GM19395 (cell line): ENCODE measurements at regions not wholly inside any gene's neighbourhood (a gene's known extent, or its start where the extent isn't known, plus 50 kb on each side); places are given as distances from the start of the nearest gene placed in this dataset.
"Not testable (repeated sequence)": the region's sequence is repeated elsewhere in the genome, so short reads cannot be mapped to it uniquely, and the experiment has no call there.

Experiments used
- ATAC-seq: cut with Tn5 transposase; IDR thresholded peaks from one replicate; pipeline ENCODE4 v1.9.1; 2021; ENCODE audit warnings: mild to moderate bottlenecking, moderate library complexity; ENCODE audit not compliant: unreplicated experiment

DNA sequence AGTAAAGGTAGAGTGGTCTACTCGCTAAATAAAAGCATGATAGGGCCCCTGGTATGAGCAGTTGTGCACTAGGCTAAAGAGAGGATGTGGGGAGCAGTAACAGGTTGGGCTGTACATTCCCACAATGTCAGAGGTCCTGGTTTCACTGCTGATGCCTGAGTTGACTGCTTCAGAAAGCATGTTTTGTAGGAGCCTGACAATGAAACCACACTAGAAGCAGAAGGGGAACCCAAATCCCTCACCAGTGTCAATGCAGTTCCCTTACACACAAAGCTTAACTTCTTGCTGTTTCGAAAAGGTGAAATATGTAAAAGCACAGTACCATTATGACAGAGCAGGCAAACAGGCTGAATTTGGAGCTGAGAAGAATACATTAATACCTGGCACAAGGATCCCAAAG lies 291.7 kb upstream of the KYNU start:
- peak; percentile 90 for ATAC-seq

DNA sequence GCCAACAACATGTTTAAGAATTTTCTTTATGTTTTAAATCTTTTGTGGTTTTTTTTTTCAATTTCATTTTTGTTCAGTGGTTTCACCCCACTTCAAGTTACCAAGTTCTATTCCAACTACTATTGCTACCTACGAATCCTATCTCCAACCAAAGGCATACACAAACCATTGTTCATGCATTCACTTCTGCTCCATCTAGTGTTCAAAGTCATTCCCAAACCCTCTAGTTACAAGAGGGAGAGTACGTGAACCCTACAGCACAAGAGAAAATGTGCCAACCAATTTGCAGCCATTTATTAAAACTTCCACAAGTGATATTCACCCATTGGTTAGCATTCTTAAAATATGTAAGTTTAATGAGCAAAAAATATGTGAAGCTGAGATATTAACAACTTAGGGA lies 295.1 kb upstream of the KYNU start:
- ATAC-seq, result no peak

GRCh38 chr2:142581491-142581890 lies 296.0 kb upstream of the KYNU start:
- ATAC-seq, result no peak

GRCh38 chr2:142580691-142581090 lies 296.8 kb upstream of the KYNU start:
- ATAC-seq, result no peak

DNA sequence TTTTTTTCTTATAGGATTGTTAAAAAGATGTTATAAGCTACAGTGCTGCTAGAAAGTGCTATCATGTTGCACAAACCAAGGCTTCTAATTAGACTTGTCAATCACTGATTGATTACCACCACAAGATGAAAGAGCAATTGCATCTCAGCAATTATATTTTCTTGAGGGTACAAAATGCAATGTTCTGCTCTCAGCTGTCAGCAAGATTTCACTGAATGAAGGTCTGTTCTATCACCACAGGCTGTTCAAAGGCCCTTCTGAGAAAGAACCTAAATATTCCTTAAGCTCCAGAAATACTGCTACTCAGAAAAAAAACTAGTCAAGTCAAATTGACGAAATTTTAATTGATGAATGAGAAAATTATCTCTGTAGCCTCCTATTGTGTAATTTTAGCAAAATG lies 301.9 kb upstream of the KYNU start:
- no peak for ATAC-seq

GRCh38 chr2:142574388-142574787 lies 303.1 kb upstream of the KYNU start:
- ATAC-seq, result no peak

- ATAC-seq, result no peak
Measured at GRCh38 chr2:142572346-142573132, 304.9 kb upstream of the KYNU start.

GRCh38 chr2:142571934-142572333 lies 305.5 kb upstream of the KYNU start:
- ATAC-seq, result no peak

- no peak for ATAC-seq
Measured at GRCh38 chr2:142562900-142563299, 314.6 kb upstream of the KYNU start.

DNA sequence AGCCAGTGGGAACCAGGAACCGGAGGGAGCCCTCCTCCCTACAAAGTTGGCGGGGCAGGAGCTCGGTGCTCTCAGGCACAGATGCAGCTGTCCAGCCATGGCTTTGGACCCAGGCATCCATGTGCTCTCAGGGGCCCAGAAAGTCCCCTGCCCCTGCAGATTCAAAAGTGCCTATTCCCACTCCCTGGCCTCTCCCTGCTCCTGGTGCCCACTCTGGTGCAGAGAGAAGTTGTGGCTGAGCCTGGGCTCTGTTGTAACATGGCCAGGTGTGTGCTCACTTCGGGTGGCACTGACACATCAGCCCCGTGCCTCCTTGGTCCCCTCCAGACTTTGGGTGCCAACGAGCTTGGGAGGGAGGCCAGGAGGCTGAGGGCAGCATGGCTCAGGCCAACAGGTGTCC lies 315.8 kb upstream of the KYNU start:
- no peak for ATAC-seq

GRCh38 chr2:142557391-142557790 lies 320.1 kb upstream of the KYNU start:
- ATAC-seq, result no peak

GRCh38 chr2:142545999-142546398 lies 331.5 kb upstream of the KYNU start:
- ATAC-seq, result not testable (repeated sequence)

DNA sequence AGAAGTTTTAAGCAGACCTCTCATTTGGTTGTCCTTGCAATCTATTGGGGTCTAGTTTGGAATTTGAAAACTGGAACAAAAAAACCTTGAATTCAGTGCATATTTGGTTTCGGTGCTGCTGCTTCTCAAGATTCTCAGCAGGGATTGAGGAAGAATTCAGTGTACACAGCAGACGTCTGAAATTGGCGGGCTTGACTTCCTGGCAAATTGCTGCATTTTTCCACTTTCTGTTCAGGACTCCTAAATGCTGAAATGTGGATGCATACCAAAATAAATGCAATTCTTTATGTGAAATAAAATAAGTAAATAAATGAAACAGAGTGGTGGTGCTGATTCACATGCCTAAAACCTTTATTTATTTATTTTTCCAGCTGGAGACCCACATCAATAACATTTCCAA lies 332.4 kb upstream of the KYNU start:
- no peak for ATAC-seq

DNA sequence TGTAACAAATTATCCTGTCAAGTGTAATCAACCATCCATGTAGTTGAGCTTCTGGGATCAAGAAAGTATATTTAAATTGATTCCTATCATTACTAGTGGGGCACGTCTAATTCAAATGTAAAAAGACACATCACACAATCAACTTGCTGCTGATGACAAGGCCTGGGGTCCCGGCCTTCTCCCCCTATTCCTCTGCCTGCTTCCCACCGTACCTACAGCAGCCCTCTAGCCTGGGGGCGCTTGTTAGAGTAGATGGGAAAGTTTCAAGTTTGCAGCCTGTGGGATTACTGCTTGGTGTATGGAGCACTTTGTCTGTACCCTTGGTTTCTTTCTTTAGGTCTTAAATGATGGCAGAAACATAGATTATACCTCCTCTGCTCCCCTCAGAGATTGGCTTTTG lies 333.3 kb upstream of the KYNU start:
- ATAC-seq, result no peak

DNA sequence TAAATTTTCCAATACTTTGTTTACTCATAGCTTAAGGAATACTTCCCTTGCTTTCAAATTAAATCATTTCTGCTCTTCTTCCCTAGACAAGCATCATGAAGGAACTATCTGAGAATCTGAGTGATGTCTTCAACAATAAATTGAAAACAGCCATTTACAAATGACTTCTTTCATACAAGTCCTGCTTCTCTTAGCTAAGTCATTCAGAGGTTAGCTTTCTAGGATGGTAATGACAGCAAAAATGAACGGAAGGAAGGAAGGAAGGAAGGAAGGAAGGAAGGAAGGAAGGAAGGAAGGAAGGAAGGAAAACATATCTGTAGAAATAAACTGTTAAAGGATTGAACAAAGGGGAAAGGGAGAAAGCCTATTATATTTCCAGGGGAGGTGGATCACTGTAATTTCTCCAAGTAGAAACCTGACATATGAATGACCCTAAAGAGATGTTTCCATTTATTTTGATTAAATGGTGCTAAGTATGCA lies 335.0 kb upstream of the KYNU start:
- no peak for ATAC-seq

DNA sequence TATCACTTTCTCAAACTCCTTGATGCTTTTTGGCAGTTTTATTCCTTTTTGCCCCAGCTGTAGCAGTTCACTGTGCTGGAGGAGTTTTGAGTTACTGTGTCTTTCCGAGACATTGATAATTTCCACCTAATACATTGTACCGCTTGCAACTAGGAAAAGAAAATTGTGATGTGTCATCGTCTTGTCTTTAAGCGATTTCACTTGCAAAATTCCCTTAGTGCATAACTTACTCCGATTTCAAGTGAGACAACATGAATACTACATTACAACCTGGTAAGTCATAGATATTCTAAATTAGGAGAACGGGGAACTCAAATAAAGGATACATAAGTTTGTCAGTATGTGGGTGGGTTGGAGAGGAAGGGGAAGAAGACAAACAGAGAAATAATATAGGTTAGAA lies 340.5 kb upstream of the KYNU start:
- no peak for ATAC-seq

- no peak for ATAC-seq
Measured at GRCh38 chr2:142536492-142536891, 341.0 kb upstream of the KYNU start.

DNA sequence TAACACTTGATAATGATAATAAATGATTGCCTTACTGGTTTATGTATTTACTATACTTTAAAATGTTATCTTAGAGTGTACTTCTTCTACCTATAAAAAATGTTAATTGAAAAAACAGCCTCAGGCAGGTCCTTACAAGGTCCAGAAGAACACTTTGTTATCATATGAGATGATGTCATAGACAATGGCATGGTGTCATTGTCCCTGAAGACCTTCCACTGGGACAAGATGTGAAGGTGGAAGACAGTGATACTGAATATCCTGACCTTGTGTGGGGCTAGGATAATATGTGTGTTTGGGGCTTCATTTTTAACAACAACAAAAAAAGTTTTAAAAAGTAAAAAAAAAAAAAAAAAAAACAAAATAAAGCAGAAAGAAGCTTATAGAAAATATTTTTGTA lies 342.2 kb upstream of the KYNU start:
- ATAC-seq, result no peak

GRCh38 chr2:142533177-142533576 lies 344.3 kb upstream of the KYNU start:
- ATAC-seq, result no peak

DNA sequence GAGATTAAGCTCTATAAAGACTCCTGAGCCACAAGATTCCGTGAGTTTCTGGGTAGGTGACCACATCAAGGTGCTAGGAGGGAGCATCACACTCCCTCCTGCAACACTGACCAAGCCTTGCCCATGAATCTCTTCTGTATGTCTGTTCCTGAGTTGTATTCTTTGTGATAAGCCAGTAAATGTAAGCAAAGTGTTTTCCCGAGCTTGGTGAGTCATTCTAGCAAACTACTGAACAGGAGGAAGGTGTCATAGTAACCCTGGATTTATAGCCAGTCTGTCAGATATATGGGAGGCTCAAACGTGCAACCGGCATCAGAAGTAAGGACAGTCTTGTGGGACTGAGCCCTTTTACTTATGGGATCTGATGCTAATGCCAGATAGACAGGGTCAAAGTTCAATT lies 346.1 kb upstream of the KYNU start:
- ATAC-seq, result no peak

- ATAC-seq, result no peak
Measured at GRCh38 chr2:142525720-142526119, 351.7 kb upstream of the KYNU start.

- no peak for ATAC-seq
Measured at GRCh38 chr2:142521492-142521891, 356.0 kb upstream of the KYNU start.

DNA sequence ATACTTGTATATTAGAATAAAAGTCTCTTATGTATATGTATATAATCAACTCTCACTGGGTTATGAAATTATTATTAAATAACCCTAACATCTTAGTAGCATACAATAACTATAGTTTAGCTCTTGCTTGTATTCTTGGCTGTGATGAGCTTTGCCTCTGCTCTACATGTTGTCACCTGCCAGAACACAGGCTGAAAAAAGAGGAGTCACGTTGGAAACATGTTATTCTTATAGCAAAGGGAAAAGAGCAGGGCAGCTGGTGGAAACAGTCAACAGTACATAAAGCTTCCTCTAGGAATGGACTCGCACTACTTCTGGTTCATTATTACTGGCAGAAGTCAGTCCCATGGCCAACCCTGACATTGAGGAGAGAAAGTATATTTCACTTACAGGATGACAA lies 362.0 kb upstream of the KYNU start:
- ATAC-seq, result no peak
